PC-9 (cell line): ENCODE measurements at regions not wholly inside any gene's neighbourhood (a gene's known extent, or its start where the extent isn't known, plus 50 kb on each side); places are given as distances from the start of the nearest gene placed in this dataset.

ENCODE experiments used
- BruUV-seq: library from RNA; stranded (reverse); fragments of 400-500 nt; replicated peaks from 2 replicates; lab custom pipeline; 2021; lab: Mats Ljungman, UMichigan
- CTCF ChIA-PET: fragments of 300-600 bp; sonication (Branson Sonifier 250); formaldehyde crosslinking; loops from one replicate; lab custom pipeline; 2022; ENCODE audit warnings: antibody characterized with exemption; lab: Charles Lee
- POLR2A ChIA-PET: fragments of 300-600 bp; sonication (Branson Sonifier 250); formaldehyde crosslinking; loops from one replicate; lab custom pipeline; 2022; ENCODE audit warnings: antibody characterized with exemption; ENCODE audit not compliant: unreplicated experiment; lab: Charles Lee
- DNase-seq, 2 experiments: peaks; one replicate each; pipeline versions ENCODE4 v3.0.0 to v3.0.0-alpha.2; 2015 to 2022; ENCODE audit warnings: mixed read lengths in 1 of 2
- H2AFZ ChIP-seq: fragments of 200-600 bp; sonication (generic); 2 replicates; pipeline ENCODE4 v1.8.1; 2017; ENCODE audit warnings: antibody characterized with exemption
- H3F3A ChIP-seq: fragments of 200-600 bp; sonication (generic); 2 replicates; pipeline ENCODE4 v1.8.1; 2017; ENCODE audit warnings: antibody characterized with exemption, mild to moderate bottlenecking, low read depth; ENCODE audit not compliant: insufficient read depth
- H3K27ac ChIP-seq: fragments of 200-600 bp; sonication (generic); 2 replicates; pipeline ENCODE4 v1.6.1; 2016; ENCODE audit warnings: mixed run types
- H3K27me3 ChIP-seq: fragments of 200-600 bp; sonication (generic); 2 replicates; pipeline ENCODE4 v1.6.1; 2016; ENCODE audit warnings: low read depth, mixed run types; ENCODE audit not compliant: insufficient read depth
- H3K36me3 ChIP-seq: fragments of 200-600 bp; sonication (generic); 2 replicates; pipeline ENCODE4 v1.6.1; 2016; ENCODE audit warnings: low read depth, mixed run types
- H3K4me1 ChIP-seq: fragments of 200-600 bp; sonication (generic); replicated peaks from 2 replicates; pipeline ENCODE4 v1.6.1; 2016; ENCODE audit warnings: mixed run types; ENCODE audit not compliant: insufficient read depth
- H3K4me2 ChIP-seq: fragments of 200-600 bp; sonication (generic); 2 replicates; pipeline ENCODE4 v1.6.1; 2017; ENCODE audit warnings: mixed run types
- H3K4me3 ChIP-seq: fragments of 200-600 bp; sonication (generic); 2 replicates; pipeline ENCODE4 v1.6.1; 2016; ENCODE audit warnings: mixed run types
- H3K79me2 ChIP-seq: fragments of 200-600 bp; sonication (generic); 2 replicates; pipeline ENCODE4 v1.6.1; 2017; ENCODE audit warnings: low read depth, mixed run types
- H3K9me2 ChIP-seq: fragments of 200-600 bp; sonication (generic); 2 replicates; pipeline ENCODE4 v1.8.1; 2017; ENCODE audit warnings: mild to moderate bottlenecking; ENCODE audit not compliant: insufficient read depth
- H3K9me3 ChIP-seq: fragments of 200-600 bp; sonication (generic); 2 replicates; pipeline ENCODE4 v1.8.1; 2016; ENCODE audit warnings: low read depth; ENCODE audit not compliant: insufficient read depth
- H4K20me1 ChIP-seq: fragments of 200-600 bp; sonication (generic); 2 replicates; pipeline ENCODE4 v1.8.1; 2017; ENCODE audit not compliant: insufficient read depth
- CTCF ChIP-seq: fragments of 200-600 bp; sonication (generic); conservative IDR thresholded peaks from 2 replicates; pipeline ENCODE4 v1.6.1; 2017; ENCODE audit warnings: mixed run types, antibody characterized with exemption, mild to moderate bottlenecking, moderate library complexity
- EZH2 ChIP-seq: fragments of 200-600 bp; sonication (generic); IDR thresholded peaks from 2 replicates; pipeline ENCODE4 v1.8.0; 2017; ENCODE audit warnings: antibody characterized with exemption, low read depth
- intact Hi-C: fragments of 100-400 bp; cut with micrococcal nuclease; formaldehyde crosslinking; loops from one replicate; pipeline ENCODE4 v1.10.0; 2022; ENCODE audit not compliant: unreplicated experiment

DNA sequence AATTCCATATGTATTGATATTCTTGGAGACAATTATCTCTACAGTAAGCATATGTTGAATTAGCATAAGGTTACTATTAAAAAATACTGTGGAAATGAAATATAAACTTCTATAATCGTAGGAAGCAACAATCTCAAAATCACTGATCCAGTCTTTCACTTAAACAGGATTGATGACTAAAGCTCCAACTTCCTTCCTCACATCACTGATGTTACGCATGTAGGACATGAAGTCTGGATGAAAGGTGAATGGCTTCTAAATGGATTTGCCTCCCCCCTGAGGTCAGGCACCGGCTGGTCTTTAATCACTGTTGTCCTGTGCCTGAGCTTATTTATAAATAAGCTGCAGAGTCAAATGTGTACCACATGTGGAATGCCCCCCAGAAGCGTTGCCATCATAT is 157.1 kb upstream of the NFIB start:
- H3K4me1 ChIP-seq = no peaks in the 10 kb centered on the region
- TF ChIP-seq EZH2 = no peak
- CTCF ChIA-PET = no interaction called here
- no peaks in the 10 kb centered on the region for H4K20me1 ChIP-seq
- H3K79me2 ChIP-seq = no peaks in the 10 kb centered on the region
- 0 out of 2 replicates have a peak, but pooled peaks cover 2% of the 10 kb centered on the region for H3K27me3 ChIP-seq
- POLR2A ChIA-PET = no interaction called here
- BruUV-seq = no TSS peak
- no peak overlapping the region for H2AFZ ChIP-seq
- H3K9me3 ChIP-seq = no peaks in the 10 kb centered on the region
- H3K9me2 ChIP-seq = no peaks in the 10 kb centered on the region
- H3K4me3 ChIP-seq = no peak overlapping the region
- intact Hi-C loops = no loop called here
- DNase-seq = no peak
- H3K4me2 ChIP-seq = no peak overlapping the region
- H3K27ac ChIP-seq = no peak overlapping the region
- no peaks in the 10 kb centered on the region for H3K36me3 ChIP-seq
- H3F3A ChIP-seq = no peaks in the 10 kb centered on the region

DNA sequence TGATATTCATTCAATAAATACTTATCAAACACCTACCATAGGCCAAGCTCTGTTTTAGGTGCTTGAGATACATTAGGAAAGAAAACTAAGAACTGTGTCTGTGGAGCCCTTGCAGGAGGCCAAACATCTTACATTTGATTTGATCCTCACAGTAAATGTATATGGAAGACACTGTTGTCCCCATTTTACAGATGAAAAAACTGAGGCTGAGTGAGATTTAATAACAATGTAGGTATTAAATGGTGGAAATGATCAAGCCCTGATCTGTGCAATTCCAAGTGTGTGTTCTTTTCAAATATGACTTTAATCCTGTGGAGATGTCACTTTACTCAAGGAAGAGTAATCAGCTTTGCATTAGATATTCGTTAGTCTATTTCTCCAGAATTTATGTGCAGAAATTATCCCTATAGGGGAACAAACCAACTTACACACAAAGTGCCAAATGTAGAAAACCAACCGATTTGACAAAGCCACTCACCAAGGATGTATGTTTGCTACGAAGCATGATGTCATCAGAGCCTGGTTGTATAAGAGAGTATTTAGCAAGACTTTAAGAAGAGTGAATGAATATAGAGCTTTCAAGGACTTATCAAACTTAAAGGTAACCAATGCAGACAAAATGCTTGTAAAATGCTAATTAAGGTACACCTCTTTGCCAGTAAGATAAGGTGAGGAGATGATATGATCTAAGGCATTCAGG is 153.9 kb upstream of the NFIB start:
- no peak for TF ChIP-seq EZH2
- TF ChIP-seq CTCF = no peak
- 0 out of 2 replicates have a peak, but pooled peaks cover 2% of the 10 kb centered on the region for H3K27me3 ChIP-seq
- no peak overlapping the region for H3K4me3 ChIP-seq
- ChIA-PET POLR2A (no interaction called here), CTCF (no interaction called here)
- intact Hi-C loops = loop anchor here (10.0 kb wide), 2 partner anchors 187 to 677 kb away; no protein-coding TSS in a partner anchor
- H3F3A ChIP-seq = no peaks in the 10 kb centered on the region
- no peak overlapping the region for H2AFZ ChIP-seq
- no peaks in the 10 kb centered on the region for H3K9me2 ChIP-seq
- no peaks in the 10 kb centered on the region for H3K36me3 ChIP-seq
- H3K79me2 ChIP-seq = no peaks in the 10 kb centered on the region
- no peaks in the 10 kb centered on the region for H4K20me1 ChIP-seq
- H3K27ac ChIP-seq = no peak overlapping the region
- no peak for DNase-seq
- H3K4me1 ChIP-seq = no peaks in the 10 kb centered on the region
- no peak overlapping the region for H3K4me2 ChIP-seq
- no TSS peak for BruUV-seq
- H3K9me3 ChIP-seq = no peaks in the 10 kb centered on the region

DNA sequence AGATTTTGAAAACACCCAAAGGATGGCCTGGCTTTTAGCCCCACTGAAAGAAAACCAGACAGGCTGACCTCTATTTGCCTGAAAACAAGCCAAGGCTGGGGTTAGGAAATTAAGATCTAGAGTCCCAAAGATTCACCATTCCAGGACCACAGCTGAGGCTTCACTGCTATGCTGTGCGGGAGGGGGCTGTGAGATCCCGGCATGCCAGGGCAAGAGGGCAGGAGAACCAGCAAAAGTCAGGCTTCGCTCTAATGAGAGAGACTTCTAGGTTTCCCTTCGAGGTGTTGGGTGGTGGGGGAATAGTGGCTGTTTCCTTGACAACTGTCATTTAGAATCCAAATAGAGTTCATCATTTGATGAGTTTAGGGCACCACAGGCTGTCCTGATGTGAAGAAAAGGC is 152.9 kb upstream of the NFIB start:
- Histone ChIP-seq H4K20me1 (no peaks in the 10 kb centered on the region), H3K79me2 (no peaks in the 10 kb centered on the region), H3K9me3 (no peaks in the 10 kb centered on the region), H3K9me2 (no peaks in the 10 kb centered on the region), H3K4me2 (no peak overlapping the region), H2AFZ (no peak overlapping the region), H3K27me3 (0 out of 2 replicates have a peak, but pooled peaks cover 2% of the 10 kb centered on the region), H3K36me3 (no peaks in the 10 kb centered on the region), H3K4me1 (no peaks in the 10 kb centered on the region), H3K4me3 (no peak overlapping the region), H3F3A (no peaks in the 10 kb centered on the region), H3K27ac (no peak overlapping the region)
- no peak for TF ChIP-seq CTCF
- no peak for TF ChIP-seq EZH2
- intact Hi-C loops = loop anchor here (10.0 kb wide), 2 partner anchors 188 to 678 kb away; no protein-coding TSS in a partner anchor
- no peak for DNase-seq
- no TSS peak for BruUV-seq
- POLR2A ChIA-PET = no interaction called here
- CTCF ChIA-PET = no interaction called here
